Fibroblast of lung (primary cell): ENCODE measurements at regions not wholly inside any gene's neighbourhood (a gene's known extent, or its start where the extent isn't known, plus 50 kb on each side); places are given as distances from the start of the nearest gene placed in this dataset.

Experiments
- DNase-seq, 2 donors: peaks; one replicate each; pipeline versions ENCODE4 v3.0.0 to v3.0.0-alpha.2; 2010; ENCODE audit warnings: low read depth in 2 of 2
- H2AFZ ChIP-seq: 2 replicates; pipeline ENCODE4 v1.5.1; 2012; ENCODE audit warnings: low read length, control low read depth, inconsistent platforms
- H3K27ac ChIP-seq: 2 replicates; pipeline ENCODE4 v1.5.1; 2011; ENCODE audit warnings: low read length, control low read depth; ENCODE audit not compliant: insufficient read depth
- H3K27me3 ChIP-seq: 2 replicates; pipeline ENCODE4 v1.5.1; 2011; ENCODE audit warnings: mild to moderate bottlenecking, low read length; ENCODE audit not compliant: control insufficient read depth, insufficient read depth
- H3K36me3 ChIP-seq: 2 replicates; pipeline ENCODE4 v1.5.1; 2011; ENCODE audit warnings: low read length; ENCODE audit not compliant: control insufficient read depth, insufficient read depth
- H3K4me1 ChIP-seq: 2 replicates; pipeline ENCODE4 v1.5.1; 2011; ENCODE audit warnings: low read length; ENCODE audit not compliant: control insufficient read depth, insufficient read depth; ENCODE audit errors: extremely low read depth
- H3K4me2 ChIP-seq: 2 replicates; pipeline ENCODE4 v1.5.1; 2011; ENCODE audit warnings: low read length, control low read depth; ENCODE audit not compliant: insufficient read depth; ENCODE audit errors: extremely low read depth
- H3K4me3 ChIP-seq, 4 experiments: fragments of 200-600 bp in 1 of 4; sonication (generic) in 1 of 4; replicated peaks in 1 of 4; 2 replicates each; pipeline ENCODE4 v1.5.1; 2011 to 2016; ENCODE audit warnings: low read length in 4 of 4, low read depth in 3 of 4, mild to moderate bottlenecking in 3 of 4, control low read depth in 2 of 4, inconsistent platforms in 1 of 4, mixed read lengths in 1 of 4; ENCODE audit not compliant: insufficient read depth in 1 of 4; ENCODE audit errors: control extremely low read depth in 1 of 4
- H3K79me2 ChIP-seq: 2 replicates; pipeline ENCODE4 v1.5.1; 2012; ENCODE audit warnings: mild to moderate bottlenecking, low read length, inconsistent platforms; ENCODE audit not compliant: control insufficient read depth, insufficient read depth
- H3K9ac ChIP-seq: 2 replicates; pipeline ENCODE4 v1.5.1; 2011; ENCODE audit warnings: mild to moderate bottlenecking, low read length, control low read depth; ENCODE audit not compliant: insufficient read depth
- H3K9me3 ChIP-seq: 2 replicates; pipeline ENCODE4 v1.5.1; 2012; ENCODE audit warnings: low read depth, low read length; ENCODE audit not compliant: control insufficient read depth, insufficient read depth
- H4K20me1 ChIP-seq: 2 replicates; pipeline ENCODE4 v1.5.1; 2011; ENCODE audit warnings: low read length; ENCODE audit not compliant: control insufficient read depth, insufficient read depth; ENCODE audit errors: extremely low read depth
- EZH2 ChIP-seq: IDR thresholded peaks from 2 replicates; pipeline ENCODE4 v1.5.1; 2012; ENCODE audit warnings: low read length, control low read depth, mild to moderate bottlenecking; ENCODE audit errors: missing control alignments
- TF ChIP-seq, protein P1 (sequence below), 2 donors: IDR thresholded peaks in 1 of 2; conservative IDR thresholded peaks in 1 of 2; 1 replicate in 1 of 2; 2 replicates in 1 of 2; pipeline ENCODE4 v1.5.1; 2011 to 2012; ENCODE audit warnings: low read length in 2 of 2, control low read depth in 1 of 2, inconsistent platforms in 1 of 2, low read depth in 1 of 2, mild to moderate bottlenecking in 1 of 2

DNA sequence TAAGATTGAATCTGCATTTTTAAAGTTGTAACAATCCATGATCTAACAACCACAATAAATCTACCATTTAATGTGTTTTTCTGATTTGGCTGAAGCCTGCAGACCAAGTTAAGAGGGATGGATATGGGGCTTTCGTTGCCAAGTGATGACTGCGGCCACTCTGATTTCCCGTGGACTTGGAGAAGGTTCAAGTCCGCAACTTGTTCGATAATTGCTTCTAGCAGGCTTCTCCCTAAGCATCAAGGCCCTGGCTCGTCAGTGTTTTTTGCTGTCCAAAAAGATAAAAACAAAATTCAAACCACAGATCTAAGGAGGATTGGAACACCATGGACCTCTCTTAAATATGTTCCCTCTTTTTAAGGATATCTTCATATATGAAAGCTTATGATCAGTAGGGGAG, 256.6 kb downstream of the CNTN3 start:
- H3K27me3 ChIP-seq: no peaks in the 10 kb centered on the region
- no peak overlapping the region for H3K4me2 ChIP-seq
- no peaks in the 10 kb centered on the region for H4K20me1 ChIP-seq
- H3K4me3 ChIP-seq: no peak overlapping the region
- DNase-seq: no peak
- H3K9me3 ChIP-seq: no peaks in the 10 kb centered on the region
- no peak overlapping the region for H3K9ac ChIP-seq
- H3K79me2 ChIP-seq: no peaks in the 10 kb centered on the region
- H3K27ac ChIP-seq: no peak overlapping the region
- TF ChIP-seq EZH2: no peak
- TF ChIP-seq, protein P1, sequence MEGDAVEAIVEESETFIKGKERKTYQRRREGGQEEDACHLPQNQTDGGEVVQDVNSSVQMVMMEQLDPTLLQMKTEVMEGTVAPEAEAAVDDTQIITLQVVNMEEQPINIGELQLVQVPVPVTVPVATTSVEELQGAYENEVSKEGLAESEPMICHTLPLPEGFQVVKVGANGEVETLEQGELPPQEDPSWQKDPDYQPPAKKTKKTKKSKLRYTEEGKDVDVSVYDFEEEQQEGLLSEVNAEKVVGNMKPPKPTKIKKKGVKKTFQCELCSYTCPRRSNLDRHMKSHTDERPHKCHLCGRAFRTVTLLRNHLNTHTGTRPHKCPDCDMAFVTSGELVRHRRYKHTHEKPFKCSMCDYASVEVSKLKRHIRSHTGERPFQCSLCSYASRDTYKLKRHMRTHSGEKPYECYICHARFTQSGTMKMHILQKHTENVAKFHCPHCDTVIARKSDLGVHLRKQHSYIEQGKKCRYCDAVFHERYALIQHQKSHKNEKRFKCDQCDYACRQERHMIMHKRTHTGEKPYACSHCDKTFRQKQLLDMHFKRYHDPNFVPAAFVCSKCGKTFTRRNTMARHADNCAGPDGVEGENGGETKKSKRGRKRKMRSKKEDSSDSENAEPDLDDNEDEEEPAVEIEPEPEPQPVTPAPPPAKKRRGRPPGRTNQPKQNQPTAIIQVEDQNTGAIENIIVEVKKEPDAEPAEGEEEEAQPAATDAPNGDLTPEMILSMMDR (conservative IDR thresholded peaks at IDR 0.05 in 1 of 2, IDR thresholded peaks at IDR 0.05 in 1 of 2; ENCODE audit: low read depth in 1 of 2, low read length in 2 of 2): no peak
- no peak overlapping the region for H2AFZ ChIP-seq
- no peaks in the 10 kb centered on the region for H3K36me3 ChIP-seq
- no peaks in the 10 kb centered on the region for H3K4me1 ChIP-seq

DNA sequence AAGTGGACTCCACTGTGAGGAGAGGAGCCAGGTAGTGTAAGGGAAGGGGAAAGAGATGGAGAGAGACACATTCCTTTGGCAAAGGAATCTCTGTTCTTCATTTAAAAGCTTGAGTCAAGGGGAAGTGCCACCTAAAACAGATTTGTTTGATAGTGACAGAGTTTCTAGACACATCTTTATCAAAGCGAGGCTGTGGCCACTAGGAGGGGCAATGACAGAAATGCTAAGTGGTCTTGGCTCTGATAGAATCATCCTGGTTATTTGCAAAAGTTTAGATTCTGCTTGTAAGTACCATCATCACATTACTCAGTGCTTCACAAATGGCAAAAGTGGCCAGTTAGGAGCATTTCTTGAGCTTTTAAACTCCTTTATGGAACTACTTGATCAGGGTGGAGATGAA, 261.4 kb downstream of the CNTN3 start:
- H3K27ac ChIP-seq: no peak overlapping the region
- no peak overlapping the region for H2AFZ ChIP-seq
- no peaks in the 10 kb centered on the region for H3K9me3 ChIP-seq
- no peak overlapping the region for H3K4me3 ChIP-seq
- H3K9ac ChIP-seq: no peak overlapping the region
- H3K4me2 ChIP-seq: no peak overlapping the region
- no peaks in the 10 kb centered on the region for H3K79me2 ChIP-seq
- no peaks in the 10 kb centered on the region for H4K20me1 ChIP-seq
- no peaks in the 10 kb centered on the region for H3K4me1 ChIP-seq
- no peaks in the 10 kb centered on the region for H3K36me3 ChIP-seq
- no peaks in the 10 kb centered on the region for H3K27me3 ChIP-seq
- TF ChIP-seq EZH2: no peak
- TF ChIP-seq, protein P1 (conservative IDR thresholded peaks at IDR 0.05 in 1 of 2, IDR thresholded peaks at IDR 0.05 in 1 of 2; ENCODE audit: low read depth in 1 of 2, low read length in 2 of 2): no peak
- DNase-seq: peak in 1 of 2 donors; percentile 2

DNA sequence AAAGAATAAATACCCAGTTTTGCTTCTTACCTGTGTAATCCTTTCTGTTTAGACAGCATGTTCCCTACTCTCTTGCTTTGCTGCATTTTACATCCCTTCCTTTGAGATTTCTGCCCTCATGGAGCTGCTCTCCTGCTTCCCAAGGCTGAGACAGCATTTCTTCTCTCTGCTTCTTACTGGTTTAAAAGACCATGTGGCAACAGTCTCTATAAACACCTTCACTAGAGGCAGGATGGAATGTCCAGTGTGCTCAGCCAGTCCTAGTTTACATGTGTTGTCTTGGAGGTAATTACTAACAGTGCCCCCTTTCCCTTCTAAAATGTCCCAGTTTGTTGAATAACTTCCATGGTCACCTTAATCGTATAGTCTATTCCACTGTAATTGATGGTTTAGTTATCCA, 262.3 kb downstream of the CNTN3 start:
- DNase-seq: no peak
- no peak overlapping the region for H3K9ac ChIP-seq
- H4K20me1 ChIP-seq: no peaks in the 10 kb centered on the region
- H3K4me2 ChIP-seq: no peak overlapping the region
- no peaks in the 10 kb centered on the region for H3K36me3 ChIP-seq
- H2AFZ ChIP-seq: no peak overlapping the region
- H3K4me3 ChIP-seq: no peak overlapping the region
- no peaks in the 10 kb centered on the region for H3K9me3 ChIP-seq
- no peaks in the 10 kb centered on the region for H3K27me3 ChIP-seq
- no peak overlapping the region for H3K27ac ChIP-seq
- H3K4me1 ChIP-seq: no peaks in the 10 kb centered on the region
- no peaks in the 10 kb centered on the region for H3K79me2 ChIP-seq
- TF ChIP-seq, protein P1 (conservative IDR thresholded peaks at IDR 0.05 in 1 of 2, IDR thresholded peaks at IDR 0.05 in 1 of 2; ENCODE audit: low read depth in 1 of 2, low read length in 2 of 2): no peak
- no peak for TF ChIP-seq EZH2
